Heart left ventricle (tissue), 16 donors: ENCODE measurements at regions not wholly inside any gene's neighbourhood (a gene's known extent, or its start where the extent isn't known, plus 50 kb on each side); places are given as distances from the start of the nearest gene placed in this dataset.

Experiments
- ATAC-seq, 4 donors: fragments of 200-7000 bp; cut with Tn5 transposase; one replicate each; pipeline ENCODE4 v1.9.1; 2020 to 2022; ENCODE audit warnings: moderate library complexity in 4 of 4, mild to moderate bottlenecking in 3 of 4, moderate number of reproducible peaks in 1 of 4
- DNase-seq, 5 donors: peaks; one replicate each; pipeline ENCODE4 v3.0.0-alpha.2; 2020
- H3K27ac ChIP-seq, 12 donors: fragments of 200-600 bp; sonication (generic) in 4 of 12; one replicate each; pipeline versions ENCODE4 v1.5.0 to v1.8.0; 2016 to 2022; ENCODE audit warnings: mild to moderate bottlenecking in 2 of 12
- H3K27me3 ChIP-seq, 9 donors: fragments of 200-600 bp; sonication (generic) in 2 of 9; one replicate each; pipeline versions ENCODE4 v1.5.1 to v1.8.0; 2016 to 2022; ENCODE audit warnings: mild to moderate bottlenecking in 3 of 9
- H3K36me3 ChIP-seq, 9 donors: fragments of 200-600 bp; sonication (generic) in 2 of 9; one replicate each; pipeline versions ENCODE4 v1.5.0 to v1.8.0; 2018 to 2022; ENCODE audit warnings: mild to moderate bottlenecking in 2 of 9
- H3K4me1 ChIP-seq, 12 donors: fragments of 200-600 bp; sonication (generic) in 4 of 12; one replicate each; pipeline versions ENCODE4 v1.5.0 to v1.8.0; 2016 to 2022; ENCODE audit warnings: mild to moderate bottlenecking in 3 of 12
- H3K4me3 ChIP-seq, 12 donors: fragments of 200-600 bp; sonication (generic) in 4 of 12; one replicate each; pipeline versions ENCODE4 v1.5.0 to v1.8.0; 2017 to 2022; ENCODE audit warnings: mild to moderate bottlenecking in 9 of 12, moderate library complexity in 4 of 12
- H3K9me3 ChIP-seq, 12 donors: fragments of 200-600 bp; sonication (generic) in 4 of 12; one replicate each; pipeline versions ENCODE4 v1.5.0 to v1.8.0; 2016 to 2022; ENCODE audit warnings: mild to moderate bottlenecking in 1 of 12
- POLR2A ChIP-seq, 2 donors: fragments of 450-650 bp; IDR thresholded peaks; one replicate each; pipeline ENCODE4 v1.6.1; 2017; ENCODE audit warnings: antibody characterized with exemption in 2 of 2, mild to moderate bottlenecking in 2 of 2, moderate library complexity in 2 of 2
- WGBS, 4 donors: extraction: QIAGEN DNeasy Blood & Tissue Kit in 2 of 4; methylation state at CpG; one replicate each; pipeline versions ENCODE4 v1.1.5 to v1.1.7; 2013 to 2018; 5-methylcytosine and 5-hydroxymethylcytosine counted together
- intact Hi-C, 10 donors: fragments of 100-400 bp; cut with DNase I; formaldehyde crosslinking; loops; one replicate each; pipeline versions ENCODE4 v1.11.1 to v1.14.2; 2022
- TF ChIP-seq, protein P1 (sequence below), 12 donors: fragments of 200-600 bp; sonication (generic) in 4 of 12; IDR thresholded peaks; one replicate each; pipeline versions ENCODE4 v1.5.0 to v1.8.0; 2018 to 2022; ENCODE audit warnings: antibody characterized with exemption in 12 of 12, mild to moderate bottlenecking in 5 of 12
- donor health status: ischemic (EF 13 %, LVEDD 7.1; RV severe dilation, severe dysfunction).
- donor health status: healthy with polysubstance abuse.
- donor health status: DM: no; HTN: yes; CAD: no.
- donor health status: DM: no; HTN: no; CAD: no.
- donor health status: ischemic (EF 25% LVEDD 6.9; RV normal size, moderate dysfunction).
- donor health status: ischemic (EF 25% LVEDD 5.7; RV mildly dilated, moderate dysfunction).
- donor health status: healthy.
- donor health status: DM: yes; HTN: yes; CAD: no.
- donor health status: ischemic (EF 35%, LVEDD 5.7; RV mildly dilated, moderate dysfunction).
- donor health status: nonischemic (EF 11% LVEDD 7.7; RV severe dilation, severe dysfunction).
- donor health status: DM: yes; HTN: yes; CAD: no.
- donor health status: PGD.
- donor health status: ischemic (EF 29% LVEDD 5.4; RV normal size, mild dysfunction).
- donor health status: nonischemic (EF 23%, LVEDD 6.1; RV moderate dilation, normal function).

DNA sequence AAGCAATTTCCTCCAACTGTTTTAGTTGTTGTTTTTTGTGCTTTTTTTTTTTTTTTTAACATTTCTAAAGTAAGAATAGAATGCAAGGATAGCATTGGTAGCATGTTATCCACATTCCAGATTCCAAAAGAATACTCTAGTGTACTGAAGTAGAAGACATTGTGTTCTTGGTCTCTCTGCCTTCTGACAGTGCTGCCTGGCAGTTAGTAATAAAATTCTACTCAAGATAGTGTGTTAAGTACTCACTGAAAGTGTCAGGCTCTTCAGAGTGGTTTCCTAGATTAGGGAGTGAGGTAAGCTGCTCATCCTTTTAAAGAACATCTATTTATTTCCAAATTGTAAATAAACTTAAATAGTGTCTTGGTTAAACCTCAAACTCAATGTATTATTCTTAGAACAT lies 253.7 kb downstream of the HNMT start:
- H3K27ac ChIP-seq, result no peak overlapping the region
- intact Hi-C loops, result no loop called here

DNA sequence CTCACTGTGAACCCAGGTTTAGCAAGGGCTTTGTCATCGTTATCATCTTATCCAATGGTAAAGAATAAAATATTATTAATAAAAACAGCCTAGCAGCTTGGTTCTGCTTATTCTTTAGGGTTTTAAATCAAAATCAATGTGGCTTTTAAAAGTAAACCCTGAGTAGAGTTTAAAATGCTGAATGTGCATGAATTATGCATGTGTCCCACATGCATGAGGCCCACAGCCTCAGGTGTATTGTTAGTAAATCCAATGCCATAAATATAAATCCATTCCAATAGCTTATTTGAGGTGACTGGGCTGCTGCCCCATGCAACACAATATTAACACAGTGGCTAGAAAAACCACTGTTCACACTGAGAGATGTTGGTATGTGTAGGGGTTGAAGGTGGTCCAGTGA lies 254.1 kb downstream of the HNMT start:
- intact Hi-C loops, result no loop called here
- peaks cover 0 to 5% (median 0%) of the 10 kb centered on the region in 12 donors for H3K4me1 ChIP-seq
- no peaks in the 10 kb centered on the region for H3K9me3 ChIP-seq
- DNase-seq (no peak), ATAC-seq (no peak)
- no peaks in the 10 kb centered on the region for H3K36me3 ChIP-seq
- no peak overlapping the region for H3K27ac ChIP-seq
- H3K27me3 ChIP-seq, result no peaks in the 10 kb centered on the region
- WGBS, 4 donors, result 91 to 100% (median 95%) methylated on average over 1 of the region's 1 CpG
- TF ChIP-seq POLR2A (IDR thresholded peaks at IDR 0.05), result no peak
- TF ChIP-seq, protein P1, sequence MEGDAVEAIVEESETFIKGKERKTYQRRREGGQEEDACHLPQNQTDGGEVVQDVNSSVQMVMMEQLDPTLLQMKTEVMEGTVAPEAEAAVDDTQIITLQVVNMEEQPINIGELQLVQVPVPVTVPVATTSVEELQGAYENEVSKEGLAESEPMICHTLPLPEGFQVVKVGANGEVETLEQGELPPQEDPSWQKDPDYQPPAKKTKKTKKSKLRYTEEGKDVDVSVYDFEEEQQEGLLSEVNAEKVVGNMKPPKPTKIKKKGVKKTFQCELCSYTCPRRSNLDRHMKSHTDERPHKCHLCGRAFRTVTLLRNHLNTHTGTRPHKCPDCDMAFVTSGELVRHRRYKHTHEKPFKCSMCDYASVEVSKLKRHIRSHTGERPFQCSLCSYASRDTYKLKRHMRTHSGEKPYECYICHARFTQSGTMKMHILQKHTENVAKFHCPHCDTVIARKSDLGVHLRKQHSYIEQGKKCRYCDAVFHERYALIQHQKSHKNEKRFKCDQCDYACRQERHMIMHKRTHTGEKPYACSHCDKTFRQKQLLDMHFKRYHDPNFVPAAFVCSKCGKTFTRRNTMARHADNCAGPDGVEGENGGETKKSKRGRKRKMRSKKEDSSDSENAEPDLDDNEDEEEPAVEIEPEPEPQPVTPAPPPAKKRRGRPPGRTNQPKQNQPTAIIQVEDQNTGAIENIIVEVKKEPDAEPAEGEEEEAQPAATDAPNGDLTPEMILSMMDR (IDR thresholded peaks at IDR 0.05), result no peak
- H3K4me3 ChIP-seq, result no peak overlapping the region

More for the DNA sequence above, 253.7 kb downstream of the HNMT start:
- TF ChIP-seq, protein P1 (IDR thresholded peaks at IDR 0.05), result no peak
- TF ChIP-seq POLR2A (IDR thresholded peaks at IDR 0.05), result no peak
- Histone ChIP-seq H3K27me3 (no peaks in the 10 kb centered on the region), H3K4me1 (peaks cover 0 to 5% (median 0%) of the 10 kb centered on the region in 12 donors), H3K36me3 (no peaks in the 10 kb centered on the region), H3K9me3 (no peaks in the 10 kb centered on the region), H3K4me3 (no peak overlapping the region)
- ATAC-seq (peak in 3 of 4 donors; percentile 28 to 76 (median 53)), DNase-seq (no peak)

DNA sequence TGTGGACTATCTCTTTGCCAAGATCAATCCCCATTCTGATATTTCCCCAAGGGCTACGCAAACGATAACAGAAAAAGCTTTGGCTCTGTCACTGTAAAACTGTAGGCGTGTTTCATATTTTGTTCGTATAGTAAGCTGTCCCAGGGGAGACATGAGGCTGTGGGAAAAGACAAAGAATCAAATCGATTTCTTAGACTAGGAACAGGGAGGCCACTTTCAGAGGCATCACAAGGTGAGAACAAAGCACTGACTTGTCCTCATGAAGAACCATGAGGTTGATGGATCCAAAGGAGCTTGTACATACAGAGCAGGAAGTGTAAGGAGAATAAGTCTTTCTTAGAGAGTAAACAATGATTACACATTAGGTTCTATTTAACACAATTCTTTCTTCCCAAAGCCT lies 255.7 kb downstream of the HNMT start:
- DNase-seq (no peak), ATAC-seq (no peak)
- H3K4me3 ChIP-seq, result no peak overlapping the region
- H3K27me3 ChIP-seq, result no peaks in the 10 kb centered on the region
- WGBS, 4 donors, result 63 to 73% (median 68%) methylated on average over 5 of the region's 5 CpGs
- H3K4me1 ChIP-seq, result peaks cover 0 to 5% (median 0%) of the 10 kb centered on the region in 12 donors
- TF ChIP-seq, protein P1 (IDR thresholded peaks at IDR 0.05), result no peak
- TF ChIP-seq POLR2A (IDR thresholded peaks at IDR 0.05), result no peak
- H3K36me3 ChIP-seq, result no peaks in the 10 kb centered on the region
- H3K27ac ChIP-seq, result no peak overlapping the region
- H3K9me3 ChIP-seq, result no peaks in the 10 kb centered on the region
- intact Hi-C loops, result no loop called here

DNA sequence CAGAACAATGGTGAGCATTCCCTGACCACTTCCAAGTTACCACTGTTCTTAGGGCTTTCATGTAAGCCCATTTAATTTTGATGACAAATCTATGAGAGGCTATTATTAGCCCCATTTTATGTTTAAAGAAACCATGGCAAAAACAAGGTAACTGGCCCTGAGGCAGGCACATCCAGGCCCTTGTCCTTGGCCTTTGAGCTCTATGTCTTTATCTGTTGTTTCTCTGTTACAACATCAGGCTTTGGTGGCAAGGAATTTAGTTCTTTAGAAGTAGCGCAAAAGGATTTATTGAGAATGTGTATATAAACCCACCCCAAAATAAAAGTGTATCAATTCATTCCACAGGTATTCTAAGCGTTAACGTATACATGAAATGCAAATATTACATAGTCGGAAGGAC lies 257.1 kb downstream of the HNMT start:
- no peaks in the 10 kb centered on the region for H3K27me3 ChIP-seq
- ATAC-seq (no peak), DNase-seq (no peak)
- H3K9me3 ChIP-seq, result no peaks in the 10 kb centered on the region
- intact Hi-C loops, result no loop called here
- TF ChIP-seq, protein P1 (IDR thresholded peaks at IDR 0.05), result no peak
- no peak for TF ChIP-seq POLR2A (IDR thresholded peaks at IDR 0.05)
- no peak overlapping the region for H3K27ac ChIP-seq
- H3K4me1 ChIP-seq, result peaks cover 0 to 5% (median 0%) of the 10 kb centered on the region in 12 donors
- 95 to 99% (median 98%) methylated on average over 4 of the region's 4 CpGs for WGBS, 4 donors
- H3K4me3 ChIP-seq, result no peak overlapping the region
- no peaks in the 10 kb centered on the region for H3K36me3 ChIP-seq
